Stimulated activated naive CD4-positive, alpha-beta T cell (primary cell): ENCODE measurements at regions not wholly inside any gene's neighbourhood (a gene's known extent, or its start where the extent isn't known, plus 50 kb on each side); places are given as distances from the start of the nearest gene placed in this dataset.
"Not testable (repeated sequence)": the region's sequence is repeated elsewhere in the genome, so short reads cannot be mapped to it uniquely, and the experiment has no call there.

Experiments used
- DNase-seq, 6 experiments: peaks; one replicate each; lab custom pipeline; 2025; lab: John Stamatoyannopoulos, UW

DNA sequence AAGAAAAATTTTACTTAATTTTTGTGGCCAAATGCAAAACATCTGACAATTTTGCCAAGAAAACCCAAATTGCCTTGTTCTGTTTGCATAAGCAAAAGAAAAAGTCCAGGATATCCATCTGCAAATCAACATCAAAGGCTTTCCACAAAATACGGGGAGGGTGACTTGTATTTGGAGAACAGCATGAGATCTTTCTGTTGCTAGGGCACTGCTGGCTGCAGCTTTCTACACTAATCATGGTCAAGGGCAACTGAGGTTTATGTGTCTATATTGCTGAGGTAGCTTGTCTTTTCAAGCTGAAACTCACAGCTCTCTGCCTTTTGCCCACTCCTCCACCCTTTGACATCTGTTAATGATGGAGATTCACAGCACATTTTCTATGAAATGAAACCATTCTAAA lies 389.1 kb downstream of the NKX6-1 start:
- no peak for DNase-seq

DNA sequence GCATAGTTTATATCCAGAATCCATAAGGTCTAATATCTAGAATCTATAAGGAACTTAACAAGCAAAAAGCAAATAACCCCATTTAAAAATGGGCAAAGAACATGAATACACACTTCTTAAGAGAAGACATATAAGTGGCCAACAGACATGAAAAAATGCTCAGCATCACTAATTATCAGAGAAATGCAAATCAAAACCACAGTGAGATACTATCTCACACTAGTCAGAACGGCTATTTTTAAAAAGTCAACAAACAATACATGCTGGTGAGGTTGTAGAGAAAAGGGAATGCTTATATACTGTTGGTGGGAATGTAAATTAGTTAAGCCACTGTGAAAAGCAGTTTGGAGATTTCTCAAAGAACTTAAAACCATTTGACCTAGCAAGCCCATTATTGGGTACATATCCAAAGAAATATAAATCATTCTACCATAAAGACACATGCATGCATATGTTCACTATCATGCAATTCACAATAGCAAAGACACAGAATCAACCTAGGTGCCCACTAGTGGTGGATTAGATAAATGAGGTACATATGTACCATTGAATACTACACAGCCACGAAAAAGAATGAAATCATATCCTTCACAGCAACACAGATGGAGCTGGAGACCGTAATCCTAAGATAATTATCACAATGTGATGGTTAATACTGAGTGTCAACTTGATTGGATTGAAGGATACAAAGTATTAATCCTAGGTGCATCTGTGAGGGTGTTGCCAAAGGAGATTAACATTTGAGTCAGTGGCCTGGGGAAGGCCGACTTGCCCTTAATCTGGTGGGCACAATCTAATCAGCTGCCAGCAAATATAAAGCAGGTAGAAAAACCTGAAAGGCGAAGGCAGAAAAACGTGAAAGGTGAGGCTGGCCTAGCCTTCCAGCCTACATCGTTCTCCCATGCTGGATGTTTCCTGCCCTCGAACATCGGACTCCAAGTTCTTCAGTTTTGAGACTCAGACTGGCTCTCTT lies 397.2 kb downstream of the NKX6-1 start:
- not testable (repeated sequence) for DNase-seq

GRCh38 chr4:84100071-84100470 lies 399.0 kb downstream of the NKX6-1 start:
- no peak for DNase-seq

DNA sequence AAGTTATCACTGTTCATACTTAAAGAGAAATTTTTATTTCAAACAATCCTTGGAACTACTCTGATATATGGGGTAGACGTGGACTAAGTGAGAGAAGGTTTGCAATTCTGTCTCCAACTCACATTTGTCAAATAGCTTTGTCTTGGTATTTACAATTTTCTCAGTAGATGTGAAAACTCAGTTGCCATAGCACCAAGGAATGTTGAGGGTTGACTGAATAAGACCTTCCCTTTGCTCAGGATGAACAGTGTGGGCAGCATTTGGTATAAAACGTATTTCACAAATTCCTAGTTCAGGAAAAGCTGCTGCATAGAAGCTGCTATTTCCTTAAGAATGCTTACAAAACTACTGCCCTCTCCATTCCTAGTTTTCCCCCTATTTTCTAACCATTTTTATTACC lies 399.5 kb downstream of the NKX6-1 start:
- no peak for DNase-seq

- DNase-seq, result no peak
Measured at GRCh38 chr4:84091266-84091665, 407.8 kb downstream of the NKX6-1 start.

- DNase-seq, result no peak
Measured at GRCh38 chr4:84089652-84090437, 409.2 kb downstream of the NKX6-1 start.

GRCh38 chr4:84085986-84086385 lies 413.1 kb downstream of the NKX6-1 start:
- DNase-seq, result no peak

DNA sequence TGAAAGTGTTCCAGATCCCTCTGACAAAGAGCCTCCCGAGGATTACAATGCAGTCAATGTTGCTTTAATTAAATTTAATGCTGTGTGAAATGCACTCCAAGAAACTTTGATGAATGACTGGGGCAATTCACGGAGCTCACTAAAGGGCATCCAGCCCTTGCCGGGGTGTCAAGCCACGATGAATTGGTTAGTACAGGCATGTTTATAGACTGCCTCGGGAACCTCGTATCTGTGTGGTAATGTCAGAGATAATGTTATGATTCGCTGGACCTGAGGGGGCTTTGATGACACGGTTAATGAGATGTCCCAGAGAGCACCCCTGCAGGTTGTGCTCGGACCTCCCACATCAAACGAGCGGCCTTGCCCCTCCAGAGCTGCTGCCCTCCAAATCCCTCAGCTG lies 428.8 kb downstream of the NKX6-1 start:
- DNase-seq, result no peak

DNA sequence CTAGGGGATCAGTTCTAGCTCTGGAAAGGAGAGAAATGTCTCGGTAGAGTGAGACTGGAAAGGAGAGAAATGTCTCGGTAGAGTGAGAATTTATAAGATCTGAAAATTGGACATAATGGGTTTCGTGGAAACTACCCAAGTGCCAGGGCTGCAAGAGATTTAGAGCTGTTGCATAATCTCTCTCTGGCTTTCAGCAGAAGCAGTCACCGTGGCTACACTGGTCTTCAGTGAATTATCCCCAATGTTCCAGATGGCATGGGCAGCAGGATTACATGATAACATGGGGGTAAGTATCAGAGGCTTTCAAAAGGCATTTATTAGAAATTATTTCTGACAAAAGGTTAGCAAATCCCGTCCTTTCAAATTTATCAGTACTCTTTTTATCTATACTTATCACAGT lies 435.5 kb downstream of the NKX6-1 start:
- no peak for DNase-seq

DNA sequence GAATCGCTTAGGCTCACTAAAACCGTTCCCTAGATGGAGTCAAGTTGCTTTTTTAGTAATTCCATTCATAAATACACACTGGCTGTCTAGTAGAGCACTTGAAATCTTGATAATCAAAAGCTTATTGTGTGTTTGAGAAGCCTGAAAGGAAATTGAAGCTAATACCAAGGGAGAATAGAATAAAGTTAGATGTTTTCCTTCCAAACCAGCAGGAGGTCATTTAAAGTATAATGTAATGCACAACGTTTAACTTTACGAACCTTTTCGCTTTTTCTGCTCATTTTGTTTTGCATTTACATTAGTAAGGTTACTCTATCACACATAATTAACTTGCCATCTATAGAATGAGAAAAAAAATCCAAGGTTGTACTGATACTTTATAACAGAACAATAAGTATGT lies 440.9 kb downstream of the NKX6-1 start:
- no peak for DNase-seq

DNA sequence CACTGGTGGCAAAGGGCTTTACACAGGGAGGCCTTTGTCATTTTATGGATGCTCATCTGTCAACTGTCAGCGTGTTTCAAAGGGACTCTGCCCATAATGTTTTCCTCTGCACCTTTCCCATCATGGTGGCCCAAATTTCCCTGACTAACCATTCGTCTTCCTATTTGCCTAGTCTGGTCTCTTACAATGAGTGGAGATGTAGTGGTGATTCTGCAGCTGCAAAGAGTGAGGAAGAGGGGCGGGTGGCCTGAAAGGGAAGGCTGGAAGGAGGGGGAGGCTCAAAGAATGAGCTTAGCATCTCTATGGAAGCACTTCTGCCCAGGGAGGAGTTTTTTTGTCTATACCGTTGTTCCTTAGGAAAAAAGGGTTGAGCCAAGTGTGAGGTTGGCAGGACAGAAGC lies 447.5 kb downstream of the NKX6-1 start:
- no peak for DNase-seq

DNA sequence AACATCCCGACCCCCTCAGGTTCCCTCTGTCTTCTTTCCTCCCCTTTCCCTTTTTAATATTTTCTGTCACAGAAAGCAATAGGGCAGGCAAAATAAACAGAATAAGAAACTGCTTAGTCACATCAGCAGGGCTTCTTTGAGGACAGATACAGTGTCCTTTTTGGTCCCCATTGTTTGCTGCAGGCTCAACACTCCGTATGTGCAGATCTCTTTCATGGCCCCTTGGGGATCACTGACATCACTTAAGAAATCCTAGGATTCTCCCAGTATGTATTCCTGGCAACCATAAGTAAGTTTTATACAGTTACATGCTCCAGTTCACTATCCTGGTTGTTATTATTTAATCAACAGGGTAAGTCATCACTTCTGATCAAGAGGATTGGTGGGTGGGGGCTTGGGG lies 448.0 kb downstream of the NKX6-1 start:
- DNase-seq, result no peak

GRCh38 chr4:84050015-84050414 lies 449.1 kb downstream of the NKX6-1 start:
- DNase-seq, result no peak

DNA sequence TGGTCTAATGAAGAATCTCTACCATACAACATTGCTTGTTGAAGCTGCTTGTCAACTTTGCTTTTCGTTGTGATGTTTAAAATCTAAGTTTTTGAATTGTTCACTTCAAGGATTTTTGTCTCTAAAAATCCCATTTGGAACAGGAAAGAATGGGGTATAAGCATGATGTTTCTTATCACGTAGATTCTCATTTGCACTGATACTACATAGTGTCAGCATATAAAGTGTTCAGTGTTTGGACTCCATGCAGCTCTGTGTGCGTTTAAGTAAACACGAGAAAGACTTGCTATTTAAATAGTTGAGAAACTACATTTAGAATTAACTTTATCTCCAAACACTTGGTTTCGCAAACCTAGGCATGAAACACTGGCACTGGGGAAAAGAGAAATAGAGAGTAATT lies 452.5 kb downstream of the NKX6-1 start:
- DNase-seq, result no peak

- no peak for DNase-seq
Measured at GRCh38 chr4:84041426-84041825, 457.7 kb downstream of the NKX6-1 start.

GRCh38 chr4:84035568-84035967 lies 463.5 kb downstream of the NKX6-1 start:
- no peak for DNase-seq

- DNase-seq, result no peak
Measured at GRCh38 chr4:84032372-84032771, 466.7 kb downstream of the NKX6-1 start.

- no peak for DNase-seq
Measured at GRCh38 chr4:84031401-84031800, 467.7 kb downstream of the NKX6-1 start.

DNA sequence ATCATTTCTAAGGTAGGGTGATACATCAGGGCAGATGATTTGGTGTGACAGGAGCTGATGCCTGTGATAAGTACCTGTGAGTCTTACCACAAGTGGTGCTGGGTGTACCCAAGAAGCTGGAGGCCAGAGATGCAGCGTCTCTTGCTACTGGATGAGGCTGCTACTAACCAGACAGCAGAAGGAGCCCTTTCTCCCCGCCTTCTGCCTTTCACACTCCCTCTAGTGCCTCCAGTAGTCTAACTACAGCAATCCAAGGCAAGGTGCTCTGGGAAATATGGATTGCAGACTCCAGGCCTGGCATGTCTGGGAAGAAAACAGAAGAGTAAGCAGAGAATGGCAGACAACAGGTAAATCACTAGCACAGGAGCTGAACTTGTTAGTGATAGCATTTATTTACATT lies 470.8 kb downstream of the NKX6-1 start:
- no peak for DNase-seq

DNA sequence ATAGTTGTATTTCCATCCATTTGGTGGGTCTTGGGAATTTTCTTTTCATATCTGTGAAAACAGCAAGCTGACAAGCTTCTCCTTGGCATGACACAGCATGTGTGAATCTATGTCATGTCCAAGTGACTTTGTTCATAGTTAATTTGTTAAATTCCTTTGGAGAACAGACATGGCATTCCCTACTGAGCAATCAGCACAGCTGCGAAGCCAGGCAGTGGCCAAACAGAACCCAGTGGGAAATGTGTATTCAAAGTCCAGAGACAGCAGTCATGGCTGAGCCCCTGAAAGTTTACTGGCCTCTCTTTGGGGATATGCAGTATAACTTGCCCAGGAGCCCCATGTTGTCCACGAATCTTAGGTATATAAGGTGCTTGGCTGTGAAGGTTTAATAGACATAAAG lies 474.7 kb downstream of the NKX6-1 start:
- no peak for DNase-seq

GRCh38 chr4:84022564-84022963 lies 476.5 kb downstream of the NKX6-1 start:
- DNase-seq, result no peak

DNA sequence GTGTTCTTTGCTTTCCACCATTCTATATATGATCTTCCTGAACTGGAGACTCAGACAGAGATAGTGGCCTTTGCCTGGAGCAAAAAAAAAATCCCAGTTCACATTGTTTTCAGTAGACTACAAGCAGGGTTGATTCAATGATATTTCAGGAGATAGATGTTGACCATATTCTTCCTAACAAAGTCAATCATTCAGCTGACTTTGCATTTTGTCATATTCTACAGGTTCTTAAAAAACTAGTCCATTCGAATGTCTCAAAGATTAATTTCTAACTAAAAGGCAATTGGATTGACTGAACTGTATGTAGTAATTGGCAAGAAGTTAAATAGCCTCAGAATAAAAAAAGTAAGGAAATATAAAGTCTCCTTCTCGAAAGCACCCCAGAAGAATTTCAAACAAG lies 479.5 kb downstream of the NKX6-1 start:
- no peak for DNase-seq

DNA sequence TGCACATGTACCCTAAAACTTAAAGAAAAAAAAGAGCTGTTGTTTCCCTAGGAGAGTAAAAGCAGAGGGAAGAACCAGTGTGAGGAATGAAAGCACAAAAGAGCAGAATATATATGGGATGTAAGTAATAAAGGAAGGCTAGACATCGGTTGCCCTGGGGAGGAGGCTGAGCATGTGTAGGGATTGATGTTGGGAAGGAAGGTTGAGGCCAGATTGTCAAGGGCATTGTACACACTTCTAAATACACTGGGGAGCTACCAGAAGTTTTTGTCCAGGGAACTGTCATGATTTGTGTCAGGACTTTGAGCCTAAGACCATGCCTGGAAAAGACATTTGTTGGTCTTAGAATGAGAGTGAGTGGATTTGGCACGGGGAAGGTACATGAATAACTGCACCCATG lies 467.1 kb downstream of the GPAT3 start:
- DNase-seq, result no peak
